A549 (cell line): ENCODE measurements at regions not wholly inside any gene's neighbourhood (a gene's known extent, or its start where the extent isn't known, plus 50 kb on each side); places are given as distances from the start of the nearest gene placed in this dataset.

ENCODE experiments used
- ATAC-seq, 2 experiments: fragments of 200-7000 bp in 1 of 2; fragments of >200 bp in 1 of 2; cut with Nextera tagmentation in 1 of 2; cut with Tn5 transposase in 1 of 2; 3 replicates each; pipeline versions ENCODE4 v1.8.0 to v1.9.1; 2018 to 2020; ENCODE audit warnings: mild to moderate bottlenecking in 1 of 2, moderate library complexity in 1 of 2
- CTCF ChIA-PET: fragments of 300-600 bp; sonication (Branson Sonifier 250); formaldehyde crosslinking; extraction: SDS; loops from one replicate; lab custom pipeline; 2021; ENCODE audit warnings: antibody characterized with exemption, inconsistent platforms; lab: Yijun Ruan, JAX
- POLR2A ChIA-PET: fragments of 350-600 bp; formaldehyde crosslinking; extraction: SDS; loops from one replicate; lab custom pipeline; 2021; ENCODE audit warnings: antibody characterized with exemption, inconsistent platforms; lab: Yijun Ruan, JAX
- DNase-seq, 2 experiments: peaks; one replicate each; pipeline versions ENCODE4 v3.0.0 to v3.0.0-alpha.2; 2011 to 2016; ENCODE audit warnings: low read depth in 1 of 2, low spot score in 1 of 2
- FAIRE-seq: peaks from 2 replicates; lab custom pipeline; 2011; peaks lifted over from hg19 to GRCh38; lab: Jason Lieb, UNC
- H3K27ac ChIP-seq, 2 experiments: fragments of >200 bp; sonication (Bioruptor Twin); formaldehyde crosslinking; 3 replicates each; pipeline ENCODE4 v1.5.1; 2016 to 2017
- H3K4me1 ChIP-seq: fragments of >200 bp; sonication (Bioruptor Twin); formaldehyde crosslinking; 3 replicates; pipeline ENCODE4 v1.6.1; 2016
- H3K4me2 ChIP-seq: fragments of >200 bp; sonication (Bioruptor Twin); formaldehyde crosslinking; 3 replicates; pipeline ENCODE4 v1.6.1; 2016
- H3K4me3 ChIP-seq: fragments of >200 bp; sonication (Bioruptor Twin); formaldehyde crosslinking; 3 replicates; pipeline ENCODE4 v1.5.1; 2016
- H3K9me3 ChIP-seq: fragments of >200 bp; sonication (Bioruptor Twin); formaldehyde crosslinking; 3 replicates; pipeline ENCODE4 v1.6.1; 2016
- ATOH8 ChIP-seq: fragments of 250-450 bp; sonication (Bioruptor Pico); IDR thresholded peaks from 2 replicates; pipeline ENCODE4 v1.5.0; 2020; ENCODE audit warnings: low read depth, mild to moderate bottlenecking, moderate library complexity
- BHLHE40 ChIP-seq: IDR thresholded peaks from 2 replicates; pipeline ENCODE4 v1.6.1; 2012; ENCODE audit warnings: low read depth, low read length, inconsistent platforms
- CBX2 ChIP-seq: fragments of 200-600 bp; sonication (generic); IDR thresholded peaks from 2 replicates; pipeline ENCODE4 v1.6.1; 2016; ENCODE audit warnings: low read depth, mild to moderate bottlenecking, borderline replicate concordance
- CEBPB ChIP-seq, 2 experiments: fragments of >200 bp in 1 of 2; sonication (Bioruptor Twin) in 1 of 2; formaldehyde crosslinking in 1 of 2; IDR thresholded peaks; 2 replicates each; pipeline ENCODE4 v1.6.1; 2012 to 2016
- CHD2 ChIP-seq: fragments of 150-350 bp; IDR thresholded peaks from 2 replicates; pipeline ENCODE4 v1.6.1; 2014; ENCODE audit warnings: low read length; ENCODE audit not compliant: partially characterized antibody
- CTCF ChIP-seq: fragments of >200 bp; sonication (Bioruptor Twin); formaldehyde crosslinking; IDR thresholded peaks from 3 replicates; pipeline ENCODE4 v1.5.1; 2016
- EHMT2 ChIP-seq: fragments of 200-600 bp; sonication (generic); IDR thresholded peaks from 2 replicates; pipeline ENCODE4 v1.6.1; 2016; ENCODE audit warnings: antibody characterized with exemption, low read depth, mild to moderate bottlenecking, moderate library complexity
- ELK1 ChIP-seq: fragments of 150-350 bp; IDR thresholded peaks from 2 replicates; pipeline ENCODE4 v1.6.1; 2014; ENCODE audit warnings: low read depth, mild to moderate bottlenecking, low read length
- GATA3 ChIP-seq: IDR thresholded peaks from 2 replicates; pipeline ENCODE4 v1.6.1; 2012; ENCODE audit warnings: borderline replicate concordance
- HDAC2 ChIP-seq: fragments of 200-600 bp; sonication (generic); IDR thresholded peaks from 2 replicates; pipeline ENCODE4 v1.6.1; 2016
- HES2 ChIP-seq: fragments of >200 bp; sonication (Bioruptor Twin); formaldehyde crosslinking; IDR thresholded peaks from 2 replicates; pipeline ENCODE4 v1.6.1; 2016
- HEYL ChIP-seq: fragments of 250-450 bp; sonication (Bioruptor Pico); IDR thresholded peaks from 2 replicates; pipeline ENCODE4 v1.8.0; 2021; ENCODE audit warnings: mild to moderate bottlenecking, moderate library complexity
- HOXB5 ChIP-seq: fragments of 250-450 bp; sonication (Bioruptor Pico); IDR thresholded peaks from 2 replicates; pipeline ENCODE4 v1.5.0; 2020; ENCODE audit warnings: mild to moderate bottlenecking, moderate library complexity
- KDM5A ChIP-seq: fragments of 200-600 bp; sonication (generic); IDR thresholded peaks from 2 replicates; pipeline ENCODE4 v1.6.1; 2016; ENCODE audit warnings: antibody characterized with exemption, mild to moderate bottlenecking
- MAZ ChIP-seq: fragments of 150-350 bp; IDR thresholded peaks from 2 replicates; pipeline ENCODE4 v1.6.1; 2014; ENCODE audit warnings: antibody characterized with exemption, low read depth, low read length, borderline replicate concordance
- MYC ChIP-seq: IDR thresholded peaks from 2 replicates; pipeline ENCODE4 v1.6.1; 2012; ENCODE audit warnings: mild to moderate bottlenecking, inconsistent platforms, low read length, improper control_type of control experiment, borderline replicate concordance
- NFE2L2 ChIP-seq: fragments of 150-350 bp; conservative IDR thresholded peaks from 2 replicates; pipeline ENCODE4 v1.6.1; 2014; ENCODE audit warnings: low read length
- NPAS2 ChIP-seq: fragments of 250-450 bp; sonication (Bioruptor Pico); IDR thresholded peaks from 2 replicates; pipeline ENCODE4 v1.8.0; 2022; ENCODE audit warnings: mild to moderate bottlenecking, moderate library complexity, borderline replicate concordance
- POLR2AphosphoS2 ChIP-seq: conservative IDR thresholded peaks from 2 replicates; pipeline ENCODE4 v1.6.1; 2012; ENCODE audit warnings: low read length, improper control_type of control experiment, inconsistent platforms
- RAD21 ChIP-seq, 2 experiments: fragments of >200 bp in 1 of 2; sonication (Bioruptor Twin) in 1 of 2; formaldehyde crosslinking in 1 of 2; IDR thresholded peaks in 1 of 2; conservative IDR thresholded peaks in 1 of 2; 2 replicates in 1 of 2; 3 replicates in 1 of 2; pipeline ENCODE4 v1.6.1; 2012 to 2018; ENCODE audit warnings: inconsistent platforms in 1 of 2
- RCOR1 ChIP-seq: fragments of 150-350 bp; IDR thresholded peaks from 2 replicates; pipeline ENCODE4 v1.6.1; 2014; ENCODE audit warnings: antibody characterized with exemption, low read length, low read depth
- SREBF2 ChIP-seq: fragments of 450-650 bp; IDR thresholded peaks from 2 replicates; pipeline ENCODE4 v1.6.1; 2014; ENCODE audit warnings: mild to moderate bottlenecking, moderate library complexity
- TFCP2L1 ChIP-seq: fragments of 250-450 bp; sonication (Bioruptor Pico); IDR thresholded peaks from 2 replicates; pipeline ENCODE4 v1.5.0; 2021; ENCODE audit warnings: mild to moderate bottlenecking
- TP53 ChIP-seq: fragments of 250-450 bp; sonication (Bioruptor Pico); IDR thresholded peaks from 2 replicates; pipeline ENCODE4 v1.5.0; 2021; ENCODE audit warnings: mild to moderate bottlenecking, moderate library complexity
- ZFP36 ChIP-seq: fragments of 450-650 bp; IDR thresholded peaks from 2 replicates; pipeline ENCODE4 v1.6.1; 2014; ENCODE audit warnings: borderline replicate concordance; ENCODE audit not compliant: partially characterized antibody
- ZSCAN20 ChIP-seq: fragments of 250-450 bp; sonication (Bioruptor Pico); IDR thresholded peaks from 2 replicates; pipeline ENCODE4 v1.8.0; 2022; ENCODE audit warnings: mild to moderate bottlenecking, moderate library complexity
- WGBS: methylation state at CpG from one replicate; pipeline ENCODE4 v1.1.6; 2017; ENCODE audit errors: missing lambda C conversion rate; 5-methylcytosine and 5-hydroxymethylcytosine counted together

GRCh38 chr17:54841656-54842055 lies 59.0 kb upstream of the TOM1L1 start:
- CTCF ChIA-PET = no interaction called here
- POLR2A ChIA-PET = no interaction called here
- Histone ChIP-seq H3K4me3 (no peak overlapping the region), H3K4me2 (no peak overlapping the region), H3K27ac (no peak overlapping the region), H3K9me3 (no peaks in the 10 kb centered on the region), H3K4me1 (no peaks in the 10 kb centered on the region)
- no peak for ATAC-seq
- WGBS = 2% methylated on average over 2 of the region's 2 CpGs
- TF ChIP-seq KDM5A (no peak), NFE2L2 (no peak), EHMT2 (no peak)
- no peak for DNase-seq
- no peak for FAIRE-seq

GRCh38 chr17:54844233-54844632 lies 56.4 kb upstream of the TOM1L1 start:
- CTCF ChIA-PET = no interaction called here

GRCh38 chr17:54848368-54848987 lies 52.2 kb upstream of the TOM1L1 start:
- CTCF ChIA-PET = no interaction called here
- Histone ChIP-seq H3K4me2 (no peak overlapping the region), H3K9me3 (no peaks in the 10 kb centered on the region), H3K4me1 (no peaks in the 10 kb centered on the region), H3K4me3 (no peak overlapping the region), H3K27ac (no peak overlapping the region)
- POLR2A ChIA-PET = no interaction called here
- ATAC-seq (no peak), DNase-seq (no peak), FAIRE-seq (no peak)
- WGBS = 22% methylated on average over 2 of the region's 2 CpGs
- TF ChIP-seq CEBPB (IDR thresholded peaks at IDR 0.05) = no peak
- TF ChIP-seq TP53 = no peak
- TF ChIP-seq EHMT2 = no peak
- TF ChIP-seq MAZ = no peak
- TF ChIP-seq ZFP36 = no peak
- TF ChIP-seq NPAS2 (CRISPR knock-in tag) = no peak
- no peak for TF ChIP-seq GATA3
- TF ChIP-seq CHD2 = no peak
- TF ChIP-seq ZSCAN20 (CRISPR knock-in tag) = no peak
- no peak for TF ChIP-seq HOXB5 (CRISPR knock-in tag)
- TF ChIP-seq ELK1 = no peak
- no peak for TF ChIP-seq HES2
- no peak for TF ChIP-seq MYC
- no peak for TF ChIP-seq KDM5A
- no peak for TF ChIP-seq HDAC2
- no peak for TF ChIP-seq RCOR1
- TF ChIP-seq TFCP2L1 = no peak

More at GRCh38 chr17:54844233-54844632, 56.4 kb upstream of the TOM1L1 start:
- POLR2A ChIA-PET = no interaction called here
- no peak for TF ChIP-seq RAD21 (conservative IDR thresholded peaks at IDR 0.05 in 1 of 2, IDR thresholded peaks at IDR 0.05 in 1 of 2)
- TF ChIP-seq HEYL = no peak
- TF ChIP-seq MYC = no peak
- TF ChIP-seq CTCF = no peak
- no peak for TF ChIP-seq CBX2
- TF ChIP-seq HDAC2 = no peak
- TF ChIP-seq KDM5A = no peak
- no peak for TF ChIP-seq POLR2AphosphoS2
- TF ChIP-seq ATOH8 (CRISPR knock-in tag) = no peak
- TF ChIP-seq BHLHE40 = no peak
- TF ChIP-seq SREBF2 = no peak
- TF ChIP-seq RCOR1 = no peak
- no peak overlapping the region for H3K4me2 ChIP-seq
- FAIRE-seq = no peak
- WGBS = 51% methylated on average over 5 of the region's 5 CpGs
- no peak for ATAC-seq
- H3K27ac ChIP-seq = no peak overlapping the region
- DNase-seq = no peak
- no peaks in the 10 kb centered on the region for H3K4me1 ChIP-seq
- H3K4me3 ChIP-seq = no peak overlapping the region
- no peaks in the 10 kb centered on the region for H3K9me3 ChIP-seq
